PC-3 (cell line): ENCODE measurements at regions not wholly inside any gene's neighbourhood (a gene's known extent, or its start where the extent isn't known, plus 50 kb on each side); places are given as distances from the start of the nearest gene placed in this dataset.

Source experiments
- ATAC-seq: fragments of 200-7000 bp; cut with Tn5 transposase; 2 replicates; pipeline ENCODE4 v1.9.1; 2020; ENCODE audit warnings: mild to moderate bottlenecking, moderate library complexity
- BruUV-seq: library from RNA; stranded (reverse); fragments of 400-500 nt; replicated peaks from 2 replicates; lab custom pipeline; 2021; lab: Mats Ljungman, UMichigan
- CTCF ChIA-PET: fragments of 300-600 bp; sonication (Branson Sonifier 250); formaldehyde crosslinking; loops from one replicate; lab custom pipeline; 2022; ENCODE audit warnings: antibody characterized with exemption; lab: Charles Lee
- POLR2A ChIA-PET: fragments of 300-600 bp; sonication (Branson Sonifier 250); formaldehyde crosslinking; loops from one replicate; lab custom pipeline; 2022; ENCODE audit warnings: antibody characterized with exemption; ENCODE audit not compliant: unreplicated experiment; lab: Charles Lee
- DNase-seq: peaks from one replicate; pipeline ENCODE4 v3.0.0-alpha.2; 2015
- H2AFZ ChIP-seq: fragments of 300-600 bp; sonication (generic); 2 replicates; pipeline ENCODE4 v1.6.0; 2016; ENCODE audit warnings: antibody characterized with exemption, low read length
- H3F3A ChIP-seq: fragments of 300-600 bp; sonication (generic); one replicate; pipeline ENCODE4 v1.6.0; 2017; ENCODE audit warnings: antibody characterized with exemption, low read length, control low read depth, mild to moderate bottlenecking; ENCODE audit not compliant: unreplicated experiment
- H3K27ac ChIP-seq: fragments of 300-600 bp; sonication (generic); 2 replicates; pipeline ENCODE4 v1.5.1; 2016; ENCODE audit warnings: mild to moderate bottlenecking, low read length
- H3K27me3 ChIP-seq: fragments of 300-600 bp; sonication (generic); 2 replicates; pipeline ENCODE4 v1.6.1; 2016; ENCODE audit warnings: low read length, mixed read lengths
- H3K36me3 ChIP-seq: fragments of 300-600 bp; sonication (generic); 2 replicates; pipeline ENCODE4 v1.6.1; 2016; ENCODE audit warnings: low read depth, mixed run types, low read length, mixed read lengths
- H3K4me1 ChIP-seq: fragments of 300-600 bp; sonication (generic); 2 replicates; pipeline ENCODE4 v1.5.1; 2016; ENCODE audit warnings: low read length; ENCODE audit not compliant: insufficient read depth
- H3K4me2 ChIP-seq: fragments of 300-600 bp; sonication (generic); 2 replicates; pipeline ENCODE4 v1.6.0; 2016; ENCODE audit warnings: low read length
- H3K4me3 ChIP-seq: fragments of 300-600 bp; sonication (generic); 2 replicates; pipeline ENCODE4 v1.5.1; 2016; ENCODE audit warnings: mild to moderate bottlenecking, low read length, mixed read lengths
- H3K79me2 ChIP-seq: fragments of 300-600 bp; sonication (generic); 2 replicates; pipeline ENCODE4 v1.6.1; 2017; ENCODE audit warnings: low read length, mixed read lengths
- H3K9ac ChIP-seq: fragments of 300-600 bp; sonication (generic); 2 replicates; pipeline ENCODE4 v1.6.0; 2016; ENCODE audit warnings: mild to moderate bottlenecking, low read length
- H3K9me2 ChIP-seq: fragments of 300-600 bp; sonication (generic); replicated peaks from 2 replicates; pipeline ENCODE4 v1.6.1; 2016; ENCODE audit warnings: mixed run types, low read length, mixed read lengths
- H3K9me3 ChIP-seq: fragments of 300-600 bp; sonication (generic); 2 replicates; pipeline ENCODE4 v1.6.1; 2016; ENCODE audit warnings: low read length, mixed read lengths
- H4K20me1 ChIP-seq: fragments of 300-600 bp; sonication (generic); 2 replicates; pipeline ENCODE4 v1.6.1; 2016; ENCODE audit warnings: low read length, mixed read lengths
- CTCF ChIP-seq: fragments of 300-600 bp; sonication (generic); conservative IDR thresholded peaks from 2 replicates; pipeline ENCODE4 v1.5.1; 2017; ENCODE audit warnings: antibody characterized with exemption, low read depth, mild to moderate bottlenecking, low read length
- EZH2 ChIP-seq: fragments of 300-600 bp; sonication (generic); IDR thresholded peaks from one replicate; pipeline ENCODE4 v1.6.1; 2017; ENCODE audit warnings: antibody characterized with exemption, mild to moderate bottlenecking, low read length; ENCODE audit not compliant: unreplicated experiment
- EZH2phosphoT487 ChIP-seq: fragments of 300-600 bp; sonication (generic); IDR thresholded peaks from 2 replicates; pipeline ENCODE4 v1.6.1; 2018; ENCODE audit warnings: mild to moderate bottlenecking, antibody characterized with exemption, low read length, borderline replicate concordance
- intact Hi-C: fragments of 100-400 bp; cut with micrococcal nuclease; formaldehyde crosslinking; loops from 2 replicates; pipeline ENCODE4 v1.9.0; 2023

GRCh38 chr5:9889511-9889910 lies 259.4 kb upstream of the TAS2R1 start:
- ATAC-seq (no peak), DNase-seq (no peak)
- intact Hi-C loops, result no loop called here
- Histone ChIP-seq H3K79me2 (no peaks in the 10 kb centered on the region), H3F3A (no peaks in the 10 kb centered on the region), H3K4me1 (peaks cover 11% of the 10 kb centered on the region), H3K4me3 (no peak overlapping the region), H3K9me2 (no peaks in the 10 kb centered on the region), H3K27me3 (no peaks in the 10 kb centered on the region), H2AFZ (no peak overlapping the region), H4K20me1 (no peaks in the 10 kb centered on the region), H3K9ac (no peak overlapping the region), H3K36me3 (no peaks in the 10 kb centered on the region), H3K4me2 (no peak overlapping the region), H3K27ac (no peak overlapping the region), H3K9me3 (no peaks in the 10 kb centered on the region)
- no peak for TF ChIP-seq EZH2phosphoT487
- TF ChIP-seq EZH2, result no peak
- TF ChIP-seq CTCF, result no peak
- ChIA-PET CTCF (no interaction called here), POLR2A (no interaction called here)
- BruUV-seq, result no TSS peak

- BruUV-seq, result no TSS peak
- peak overlapping the region; percentile 45 for H3K4me2 ChIP-seq
Measured at GRCh38 chr5:9888501-9888901, 258.4 kb upstream of the TAS2R1 start.

More at GRCh38 chr5:9888501-9888901, 258.4 kb upstream of the TAS2R1 start:
- no peaks in the 10 kb centered on the region for H3K9me3 ChIP-seq
- H3F3A ChIP-seq, result no peaks in the 10 kb centered on the region
- H2AFZ ChIP-seq, result no peak overlapping the region; the same call in 1 of the 2 replicates
- peak; percentile 45; the same call in 1 of the 2 replicates for ATAC-seq
- H3K79me2 ChIP-seq, result no peaks in the 10 kb centered on the region
- intact Hi-C loops, result no loop called here
- POLR2A ChIA-PET, result no interaction called here
- H3K27me3 ChIP-seq, result no peaks in the 10 kb centered on the region
- CTCF ChIA-PET, result no interaction called here
- peak; percentile 81 for DNase-seq
- H3K27ac ChIP-seq, result 0 out of 2 replicates have a peak overlapping the region, but pooled peaks have one; percentile 2
- H3K4me3 ChIP-seq, result no peak overlapping the region
- no peaks in the 10 kb centered on the region for H3K9me2 ChIP-seq
- H3K4me1 ChIP-seq, result peaks cover 11% of the 10 kb centered on the region
- no peaks in the 10 kb centered on the region for H4K20me1 ChIP-seq
- no peaks in the 10 kb centered on the region for H3K36me3 ChIP-seq
- no peak overlapping the region for H3K9ac ChIP-seq
- TF ChIP-seq EZH2phosphoT487 (no peak), EZH2 (no peak), CTCF (no peak)
